Trophoblast cell (in vitro differentiated cells and primary cell): ENCODE measurements at regions not wholly inside any gene's neighbourhood (a gene's known extent, or its start where the extent isn't known, plus 50 kb on each side); places are given as distances from the start of the nearest gene placed in this dataset.

Experiments used
- DNase-seq, 2 donors: peaks; one replicate each; pipeline ENCODE4 v3.0.0-alpha.2; 2016
- H2AFZ ChIP-seq: 2 replicates; pipeline ENCODE4 v1.6.1; 2013; ENCODE audit warnings: low read length, moderate library complexity, mild to moderate bottlenecking; ENCODE audit not compliant: insufficient read depth, poor library complexity
- H2AK5ac ChIP-seq: 2 replicates; pipeline ENCODE4 v1.6.1; 2013; ENCODE audit warnings: mild to moderate bottlenecking, low read length
- H2BK120ac ChIP-seq: 2 replicates; pipeline ENCODE4 v1.6.1; 2013; ENCODE audit warnings: low read length, mild to moderate bottlenecking, moderate library complexity; ENCODE audit not compliant: insufficient read depth, poor library complexity
- H2BK12ac ChIP-seq: 2 replicates; pipeline ENCODE4 v1.6.1; 2013; ENCODE audit warnings: mild to moderate bottlenecking, low read length, moderate library complexity
- H2BK5ac ChIP-seq: 2 replicates; pipeline ENCODE4 v1.6.1; 2013; ENCODE audit warnings: low read length, low read depth, moderate library complexity, mild to moderate bottlenecking; ENCODE audit not compliant: poor library complexity
- H3K14ac ChIP-seq: 2 replicates; pipeline ENCODE4 v1.6.1; 2013; ENCODE audit warnings: mild to moderate bottlenecking, low read length
- H3K18ac ChIP-seq: 2 replicates; pipeline ENCODE4 v1.6.1; 2013; ENCODE audit warnings: mild to moderate bottlenecking, low read length
- H3K23ac ChIP-seq: 2 replicates; pipeline ENCODE4 v1.6.1; 2013; ENCODE audit warnings: low read length
- H3K27ac ChIP-seq: 2 replicates; pipeline ENCODE4 v1.5.1; 2013; ENCODE audit warnings: low read depth, mild to moderate bottlenecking, inconsistent platforms, low read length, moderate library complexity
- H3K27me3 ChIP-seq: 2 replicates; pipeline ENCODE4 v1.6.1; 2013; ENCODE audit warnings: inconsistent platforms, mild to moderate bottlenecking, low read length, moderate library complexity; ENCODE audit not compliant: insufficient read depth
- H3K36me3 ChIP-seq, 2 experiments: 1 replicate in 1 of 2; 2 replicates in 1 of 2; pipeline ENCODE4 v1.6.1; 2013; ENCODE audit warnings: low read length in 2 of 2, mild to moderate bottlenecking in 2 of 2, moderate library complexity in 1 of 2; ENCODE audit not compliant: insufficient read depth in 2 of 2, control insufficient read depth in 1 of 2
- H3K4ac ChIP-seq: 2 replicates; pipeline ENCODE4 v1.6.1; 2013; ENCODE audit warnings: low read depth, mild to moderate bottlenecking, low read length, moderate library complexity
- H3K4me1 ChIP-seq, 2 experiments: 1 replicate in 1 of 2; 2 replicates in 1 of 2; pipeline ENCODE4 v1.6.1; 2013; ENCODE audit warnings: low read length in 2 of 2, mild to moderate bottlenecking in 2 of 2, moderate library complexity in 1 of 2; ENCODE audit not compliant: insufficient read depth in 2 of 2, control insufficient read depth in 1 of 2
- H3K4me2 ChIP-seq: 2 replicates; pipeline ENCODE4 v1.6.1; 2013; ENCODE audit warnings: inconsistent platforms, mild to moderate bottlenecking, low read length, moderate library complexity
- H3K4me3 ChIP-seq: 2 replicates; pipeline ENCODE4 v1.5.1; 2013; ENCODE audit warnings: mild to moderate bottlenecking, low read depth, low read length, inconsistent platforms
- H3K79me1 ChIP-seq: one replicate; pipeline ENCODE4 v1.6.1; 2013; ENCODE audit warnings: low read length
- H3K79me2 ChIP-seq: 2 replicates; pipeline ENCODE4 v1.6.1; 2013; ENCODE audit warnings: low read length, mild to moderate bottlenecking; ENCODE audit not compliant: control insufficient read depth, insufficient read depth, poor library complexity
- H3K9ac ChIP-seq: 2 replicates; pipeline ENCODE4 v1.6.1; 2013; ENCODE audit warnings: mild to moderate bottlenecking, low read length
- H3K9me3 ChIP-seq: 2 replicates; pipeline ENCODE4 v1.6.1; 2013; ENCODE audit warnings: low read depth, mild to moderate bottlenecking, control low read depth, inconsistent platforms, low read length; ENCODE audit not compliant: insufficient read depth
- H4K12ac ChIP-seq: 2 replicates; pipeline ENCODE4 v1.6.1; 2013; ENCODE audit warnings: low read depth, mild to moderate bottlenecking, low read length, moderate library complexity
- H4K8ac ChIP-seq: 2 replicates; pipeline ENCODE4 v1.6.1; 2013; ENCODE audit warnings: low read depth, mild to moderate bottlenecking, low read length, moderate library complexity
- H4K91ac ChIP-seq: one replicate; pipeline ENCODE4 v1.6.1; 2013; ENCODE audit warnings: low read depth, mild to moderate bottlenecking, low read length, moderate library complexity
- WGBS: extraction: QIAGEN DNeasy Blood & Tissue Kit; methylation state at CpG from one replicate; pipeline ENCODE4 v1.1.7; 2013; ENCODE audit warnings: missing lambda C conversion rate; ENCODE audit not compliant: insufficient read length, insufficient coverage; ENCODE audit errors: extremely low coverage; 5-methylcytosine and 5-hydroxymethylcytosine counted together

DNA sequence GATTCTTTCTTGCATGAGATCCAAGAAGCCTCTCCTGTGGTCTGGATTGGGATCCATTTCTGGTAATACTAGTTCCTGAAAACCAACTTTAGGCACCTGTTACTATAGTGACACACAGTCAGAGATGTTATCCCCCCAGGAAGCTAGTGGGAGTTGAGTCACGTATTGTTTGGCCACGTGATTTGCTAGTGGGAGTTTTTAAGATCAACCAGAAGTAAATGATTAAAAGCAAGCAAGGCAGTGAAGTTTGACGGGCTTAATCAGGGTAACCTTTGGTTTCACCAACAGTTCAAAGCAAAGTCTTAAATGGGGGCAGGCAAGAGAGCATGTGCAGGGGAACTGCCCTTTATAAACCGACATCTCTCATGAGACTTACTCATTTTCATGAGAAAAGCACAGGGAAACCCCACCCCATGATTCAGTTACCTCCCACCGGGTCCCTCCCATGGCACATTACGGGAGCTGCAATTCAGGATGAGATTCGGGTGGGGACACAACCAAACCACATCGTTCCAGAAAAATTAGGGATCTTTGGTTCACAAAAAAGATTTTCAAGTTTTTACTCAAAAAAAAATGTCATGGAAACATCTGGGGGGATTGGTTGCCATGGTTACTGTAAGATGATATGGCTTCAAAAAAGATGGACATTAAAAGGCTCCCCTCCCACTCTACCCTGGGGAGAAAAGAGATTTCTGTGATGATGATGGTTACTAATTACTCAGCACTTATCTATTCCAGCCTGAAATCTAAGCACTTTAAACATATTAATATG lies 483.1 kb upstream of the ERCC4 start:
- WGBS, result no CpG with 5 or more reads among the region's 8 CpGs

DNA sequence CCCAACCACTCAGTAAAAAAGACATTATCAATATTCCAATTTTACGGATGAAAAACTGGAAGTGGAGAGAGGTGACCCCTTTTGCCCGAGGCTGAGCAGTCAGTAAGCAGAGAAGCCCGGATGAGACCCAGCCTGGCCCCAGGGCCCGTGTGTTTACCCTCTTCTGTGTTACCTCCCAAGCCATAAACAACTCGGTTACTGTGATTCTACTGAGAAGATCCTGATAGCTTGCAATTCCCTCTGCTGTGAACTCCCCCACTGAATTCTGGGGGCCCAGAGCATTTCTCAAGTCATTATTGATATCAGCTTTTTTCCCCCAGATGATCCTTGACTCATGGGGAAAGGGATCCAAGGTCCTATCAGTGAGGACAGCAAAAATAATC lies 482.6 kb upstream of the ERCC4 start:
- whole genome bisulfite sequencing, result no CpG with 5 or more reads among the region's 5 CpGs
- Histone ChIP-seq H2BK5ac (no peak overlapping the region), H3K23ac (no peak overlapping the region)

More for the DNA sequence above, 483.1 kb upstream of the ERCC4 start:
- no peak overlapping the region for H3K4ac ChIP-seq
- no peak overlapping the region for H3K23ac ChIP-seq
- no peak overlapping the region for H2BK120ac ChIP-seq
- H3K4me2 ChIP-seq, result no peak overlapping the region
- peak overlapping the region; percentile 30 for H2BK12ac ChIP-seq
- no peak overlapping the region for H3K9ac ChIP-seq
- H2AFZ ChIP-seq, result no peak overlapping the region
- H2AK5ac ChIP-seq, result no peak overlapping the region
- DNase-seq, result peak in 1 of 2 donors; percentile 12
- peak overlapping the region; percentile 39 for H2BK5ac ChIP-seq
- H3K9me3 ChIP-seq, result no peaks in the 10 kb centered on the region
- peaks cover 2% of the 10 kb centered on the region for H3K79me1 ChIP-seq
- no peak overlapping the region for H3K4me3 ChIP-seq
- no peak overlapping the region for H3K18ac ChIP-seq
- no peak overlapping the region for H4K91ac ChIP-seq
- H3K27me3 ChIP-seq, result no peaks in the 10 kb centered on the region
- H3K14ac ChIP-seq, result no peak overlapping the region
- H3K27ac ChIP-seq, result peak overlapping the region; percentile 63
- no peaks in the 10 kb centered on the region for H3K36me3 ChIP-seq
- H3K79me2 ChIP-seq, result no peaks in the 10 kb centered on the region
- no peak overlapping the region for H4K8ac ChIP-seq
- peaks cover 12 to 17% of the 10 kb centered on the region in 2 experiments for H3K4me1 ChIP-seq
- H4K12ac ChIP-seq, result no peak overlapping the region

DNA sequence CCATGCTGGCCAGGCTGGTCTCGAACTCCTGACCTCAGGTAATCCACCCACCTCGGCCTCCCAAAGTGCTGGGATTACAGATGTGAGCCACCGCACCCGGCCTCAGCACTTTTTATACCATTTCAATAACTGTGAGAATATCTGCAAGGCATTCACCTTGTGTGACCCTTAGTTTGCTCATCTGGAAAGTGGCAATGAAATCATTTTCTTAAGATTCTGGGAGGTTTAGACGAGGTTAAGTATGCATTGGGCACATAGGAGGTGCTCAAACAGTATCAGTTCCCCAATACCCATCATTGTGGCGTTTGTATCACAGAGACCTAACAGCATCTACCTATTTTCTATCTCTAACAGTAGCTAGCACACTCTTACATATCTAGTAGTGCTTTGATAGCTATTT lies 481.9 kb upstream of the ERCC4 start:
- WGBS, result no CpG with 5 or more reads among the region's 6 CpGs
- H2BK5ac ChIP-seq, result no peak overlapping the region
- no peak overlapping the region for H4K12ac ChIP-seq
- no peak overlapping the region for H3K18ac ChIP-seq
- H3K79me2 ChIP-seq, result no peaks in the 10 kb centered on the region
- H4K91ac ChIP-seq, result no peak overlapping the region
- no peaks in the 10 kb centered on the region for H3K27me3 ChIP-seq
- DNase-seq, result no peak
- H2BK12ac ChIP-seq, result no peak overlapping the region
- no peak overlapping the region for H2AFZ ChIP-seq
- H3K23ac ChIP-seq, result no peak overlapping the region
- H3K14ac ChIP-seq, result no peak overlapping the region
- H3K79me1 ChIP-seq, result peaks cover 2% of the 10 kb centered on the region
- peaks cover 12 to 18% of the 10 kb centered on the region in 2 experiments for H3K4me1 ChIP-seq
- no peaks in the 10 kb centered on the region for H3K36me3 ChIP-seq
- H3K27ac ChIP-seq, result no peak overlapping the region
- H2BK120ac ChIP-seq, result no peak overlapping the region
- H3K9me3 ChIP-seq, result no peaks in the 10 kb centered on the region
- no peak overlapping the region for H3K9ac ChIP-seq
- H2AK5ac ChIP-seq, result no peak overlapping the region
- no peak overlapping the region for H3K4me3 ChIP-seq
- H3K4me2 ChIP-seq, result no peak overlapping the region
- no peak overlapping the region for H4K8ac ChIP-seq
- H3K4ac ChIP-seq, result no peak overlapping the region

More for the DNA sequence above, 482.6 kb upstream of the ERCC4 start:
- H2AK5ac ChIP-seq, result no peak overlapping the region
- H3K4me1 ChIP-seq, result peaks cover 12 to 18% of the 10 kb centered on the region in 2 experiments
- H3K14ac ChIP-seq, result no peak overlapping the region
- H3K18ac ChIP-seq, result no peak overlapping the region
- no peak overlapping the region for H4K8ac ChIP-seq
- H3K4me3 ChIP-seq, result no peak overlapping the region
- H4K91ac ChIP-seq, result no peak overlapping the region
- no peaks in the 10 kb centered on the region for H3K79me2 ChIP-seq
- H3K4ac ChIP-seq, result no peak overlapping the region
- H4K12ac ChIP-seq, result no peak overlapping the region
- no peak for DNase-seq
- H3K9me3 ChIP-seq, result no peaks in the 10 kb centered on the region
- H3K36me3 ChIP-seq, result no peaks in the 10 kb centered on the region
- no peaks in the 10 kb centered on the region for H3K27me3 ChIP-seq
- no peak overlapping the region for H3K27ac ChIP-seq
- H3K9ac ChIP-seq, result no peak overlapping the region
- no peak overlapping the region for H3K4me2 ChIP-seq
- H2BK12ac ChIP-seq, result no peak overlapping the region
- H3K79me1 ChIP-seq, result peaks cover 2% of the 10 kb centered on the region
- no peak overlapping the region for H2AFZ ChIP-seq
- H2BK120ac ChIP-seq, result peak overlapping the region; percentile 46

DNA sequence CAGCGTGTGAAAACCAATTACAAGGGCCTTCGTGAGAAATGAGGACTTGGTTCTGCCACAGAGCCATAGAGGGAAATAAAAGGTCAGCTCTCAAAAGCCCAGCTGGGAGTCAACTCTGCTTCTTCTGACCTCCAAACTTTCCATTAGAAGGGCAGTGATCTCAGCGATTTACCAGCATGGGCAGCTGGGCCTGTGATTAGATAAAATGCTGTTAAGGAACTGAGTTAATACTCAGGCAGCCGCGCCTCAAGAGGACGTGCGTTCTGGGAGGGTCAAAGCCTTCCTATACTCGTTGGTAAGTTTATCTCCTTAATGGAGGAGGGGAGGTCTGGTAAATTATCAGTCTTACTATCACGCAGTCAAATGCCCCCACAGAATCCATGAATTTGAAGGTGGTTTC lies 480.2 kb upstream of the ERCC4 start:
- Histone ChIP-seq H2BK5ac (no peak overlapping the region), H3K4me1 (peaks cover 12 to 18% of the 10 kb centered on the region in 2 experiments), H3K79me2 (no peaks in the 10 kb centered on the region), H3K27ac (no peak overlapping the region), H4K12ac (no peak overlapping the region), H3K4me3 (no peak overlapping the region), H2AK5ac (no peak overlapping the region), H3K27me3 (no peaks in the 10 kb centered on the region), H3K23ac (no peak overlapping the region), H2BK12ac (peak overlapping the region; percentile 41), H4K91ac (peak overlapping the region; percentile 38), H3K14ac (no peak overlapping the region), H2BK120ac (peak overlapping the region; percentile 62), H3K18ac (no peak overlapping the region), H4K8ac (peak overlapping the region; percentile 61), H3K79me1 (peaks cover 2% of the 10 kb centered on the region), H3K9me3 (no peaks in the 10 kb centered on the region), H3K4me2 (no peak overlapping the region), H3K4ac (no peak overlapping the region), H2AFZ (no peak overlapping the region), H3K9ac (no peak overlapping the region), H3K36me3 (no peaks in the 10 kb centered on the region)
- no peak for DNase-seq
- WGBS, result no CpG with 5 or more reads among the region's 9 CpGs
